ENCODE measurements at regions not wholly inside any gene's neighbourhood (a gene's known extent, or its start where the extent isn't known, plus 50 kb on each side); places are given as distances from the start of the nearest gene placed in this dataset.
"Not testable (repeated sequence)": the region's sequence is repeated elsewhere in the genome, so short reads cannot be mapped to it uniquely, and the experiment has no call there.

DNA sequence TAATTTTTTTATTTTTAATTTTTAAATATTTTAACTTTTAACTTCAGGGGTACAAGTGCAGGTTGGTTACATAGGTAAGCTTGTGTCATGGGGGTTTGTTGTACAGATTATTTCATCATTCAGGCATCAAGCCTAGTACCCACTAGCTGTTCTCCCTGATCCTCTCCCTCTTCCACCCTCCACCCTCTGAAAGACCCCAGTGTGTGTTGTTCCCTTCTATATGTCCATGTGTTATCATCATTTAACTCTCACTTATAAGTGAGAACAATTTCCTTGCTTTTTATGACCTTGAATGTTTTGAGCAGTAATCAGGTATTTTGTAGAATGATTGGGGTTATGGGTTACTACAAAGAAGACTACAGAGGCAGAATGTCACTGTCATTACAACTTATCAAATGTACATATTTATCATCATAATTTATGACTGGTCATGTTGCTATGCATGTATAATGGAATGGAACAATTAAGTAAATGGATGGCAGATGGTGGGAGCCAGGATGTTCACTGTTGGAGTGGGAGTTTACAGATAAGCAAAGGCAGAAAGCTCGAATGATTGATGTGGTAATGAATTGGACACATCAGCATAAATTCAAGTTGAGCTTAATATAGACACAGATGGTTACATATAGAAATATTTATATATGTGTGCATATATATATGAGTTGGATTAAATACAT is 563.8 kb upstream of the ROBO1 start:
- DNase-seq (ENCODE audit: low read depth), result no peak
- TF ChIP-seq, protein P1, sequence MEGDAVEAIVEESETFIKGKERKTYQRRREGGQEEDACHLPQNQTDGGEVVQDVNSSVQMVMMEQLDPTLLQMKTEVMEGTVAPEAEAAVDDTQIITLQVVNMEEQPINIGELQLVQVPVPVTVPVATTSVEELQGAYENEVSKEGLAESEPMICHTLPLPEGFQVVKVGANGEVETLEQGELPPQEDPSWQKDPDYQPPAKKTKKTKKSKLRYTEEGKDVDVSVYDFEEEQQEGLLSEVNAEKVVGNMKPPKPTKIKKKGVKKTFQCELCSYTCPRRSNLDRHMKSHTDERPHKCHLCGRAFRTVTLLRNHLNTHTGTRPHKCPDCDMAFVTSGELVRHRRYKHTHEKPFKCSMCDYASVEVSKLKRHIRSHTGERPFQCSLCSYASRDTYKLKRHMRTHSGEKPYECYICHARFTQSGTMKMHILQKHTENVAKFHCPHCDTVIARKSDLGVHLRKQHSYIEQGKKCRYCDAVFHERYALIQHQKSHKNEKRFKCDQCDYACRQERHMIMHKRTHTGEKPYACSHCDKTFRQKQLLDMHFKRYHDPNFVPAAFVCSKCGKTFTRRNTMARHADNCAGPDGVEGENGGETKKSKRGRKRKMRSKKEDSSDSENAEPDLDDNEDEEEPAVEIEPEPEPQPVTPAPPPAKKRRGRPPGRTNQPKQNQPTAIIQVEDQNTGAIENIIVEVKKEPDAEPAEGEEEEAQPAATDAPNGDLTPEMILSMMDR (IDR thresholded peaks at IDR 0.05; ENCODE audit: insufficient read depth, low read depth, low read length), result no peak
- no peak overlapping the region for H3K4me3 ChIP-seq (ENCODE audit: low read depth, low read length)

DNA sequence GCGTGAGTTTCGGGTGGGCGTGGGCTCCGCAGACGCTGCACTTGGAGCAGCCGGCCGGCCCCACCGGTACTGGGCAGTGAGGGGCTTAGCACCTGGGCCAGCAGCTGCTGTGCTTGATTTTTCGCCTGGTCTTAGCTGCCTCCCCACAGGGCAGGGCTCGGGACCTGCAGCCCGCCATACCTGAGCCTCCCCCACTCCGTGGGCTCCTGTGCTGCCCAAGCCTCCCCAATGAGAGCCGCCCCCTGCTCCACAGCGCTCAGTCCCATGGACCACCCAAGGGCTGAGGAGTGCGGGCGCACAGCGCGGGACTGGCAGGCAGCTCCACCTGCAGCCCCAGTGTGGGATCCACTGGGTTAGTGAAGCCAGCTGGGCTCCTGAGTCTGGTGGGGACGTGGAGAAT is 546.7 kb upstream of the ROBO1 start:
- not testable (repeated sequence) for DNase-seq (ENCODE audit: low read depth); H3K4me3 ChIP-seq (ENCODE audit: low read depth, low read length)

DNA sequence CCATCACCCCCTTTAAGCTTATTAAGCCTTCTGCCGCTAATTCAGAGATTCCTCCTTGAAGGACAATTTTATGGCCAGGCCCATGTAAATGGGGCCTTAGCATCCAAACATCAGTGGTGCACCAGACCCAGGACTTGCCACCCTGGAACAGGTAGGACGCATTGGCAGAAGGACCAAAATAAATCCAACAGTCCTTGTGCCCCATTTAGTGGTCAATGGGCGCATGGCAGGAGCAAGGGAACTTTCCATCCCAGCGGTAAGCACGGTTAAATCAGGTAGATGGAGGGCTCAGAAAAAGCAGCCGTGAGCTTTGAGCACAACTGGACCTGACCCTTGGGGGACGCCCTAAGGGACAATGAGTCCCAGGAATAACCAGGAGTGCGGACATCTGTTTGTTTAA is 540.8 kb upstream of the ROBO1 start:
- TF ChIP-seq, protein P1 (IDR thresholded peaks at IDR 0.05; ENCODE audit: insufficient read depth, low read depth, low read length), result no peak
- no peak overlapping the region for H3K4me3 ChIP-seq (ENCODE audit: low read depth, low read length)
- no peak for DNase-seq (ENCODE audit: low read depth)

DNA sequence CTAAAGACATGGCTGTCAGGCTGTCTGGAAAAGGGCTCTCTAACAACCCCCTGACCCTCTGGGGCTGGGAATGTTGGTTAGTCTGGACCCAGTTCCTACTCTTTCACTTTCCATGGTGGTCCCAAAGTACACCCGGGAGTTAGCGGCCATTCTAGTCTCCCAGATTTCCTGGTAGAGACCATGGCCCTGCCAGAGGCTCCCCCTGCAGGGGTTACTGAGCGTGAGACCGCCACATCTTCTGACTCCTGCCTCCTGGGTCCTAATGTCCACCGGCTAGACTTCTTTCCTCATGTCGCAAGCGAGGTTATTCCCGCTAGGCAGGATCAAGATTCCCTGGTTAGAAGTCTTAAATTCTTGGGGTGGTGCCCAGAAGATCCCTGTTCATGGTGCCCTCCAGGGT is 540.0 kb upstream of the ROBO1 start:
- no peak for DNase-seq (ENCODE audit: low read depth)
- TF ChIP-seq, protein P1 (IDR thresholded peaks at IDR 0.05; ENCODE audit: insufficient read depth, low read depth, low read length), result no peak
- no peak overlapping the region for H3K4me3 ChIP-seq (ENCODE audit: low read depth, low read length)

DNA sequence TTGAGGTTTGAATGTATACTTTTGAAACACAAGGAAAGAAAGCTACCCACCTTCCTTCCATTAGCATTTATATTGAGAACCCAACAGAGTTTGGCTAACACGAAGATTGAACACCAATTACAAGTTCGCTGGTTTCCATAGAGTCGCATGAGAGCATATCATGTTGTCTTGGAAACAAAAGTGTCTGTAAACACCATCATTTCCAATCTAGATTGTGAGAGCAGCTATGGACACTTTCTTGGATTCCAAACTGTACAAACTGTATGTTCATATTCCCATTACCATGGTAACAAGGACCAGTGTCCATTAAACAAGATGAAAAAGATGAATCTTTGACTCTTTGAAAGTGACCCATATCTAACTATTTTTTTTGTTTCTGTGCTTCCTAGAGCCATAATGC is 529.9 kb upstream of the ROBO1 start:
- TF ChIP-seq, protein P1 (IDR thresholded peaks at IDR 0.05; ENCODE audit: insufficient read depth, low read depth, low read length), result no peak
- DNase-seq (ENCODE audit: low read depth), result no peak
- H3K4me3 ChIP-seq (ENCODE audit: low read depth, low read length), result no peak overlapping the region

DNA sequence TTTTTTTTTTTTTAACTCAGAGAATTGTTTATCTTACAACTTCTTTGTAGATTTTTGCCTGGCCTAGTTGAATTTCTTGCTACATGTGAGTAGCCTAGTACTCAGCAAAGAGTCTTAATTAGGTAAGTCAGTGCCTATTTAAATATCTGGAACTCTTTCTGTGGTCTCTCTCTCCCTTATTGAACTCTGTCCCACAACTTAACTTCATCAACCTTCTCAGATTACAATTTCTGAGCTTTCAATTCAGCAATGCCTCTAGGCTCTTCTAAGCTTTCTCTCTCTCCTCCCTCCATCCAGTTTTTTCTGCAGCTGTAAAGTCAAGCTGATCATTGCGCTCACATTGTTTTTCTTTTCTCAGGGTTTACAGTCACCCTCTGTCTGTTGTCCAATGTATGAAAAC is 517.6 kb upstream of the ROBO1 start:
- H3K4me3 ChIP-seq (ENCODE audit: low read depth, low read length), result no peak overlapping the region
- TF ChIP-seq, protein P1 (IDR thresholded peaks at IDR 0.05; ENCODE audit: insufficient read depth, low read depth, low read length), result no peak
- peak; percentile 13 for DNase-seq (ENCODE audit: low read depth)

DNA sequence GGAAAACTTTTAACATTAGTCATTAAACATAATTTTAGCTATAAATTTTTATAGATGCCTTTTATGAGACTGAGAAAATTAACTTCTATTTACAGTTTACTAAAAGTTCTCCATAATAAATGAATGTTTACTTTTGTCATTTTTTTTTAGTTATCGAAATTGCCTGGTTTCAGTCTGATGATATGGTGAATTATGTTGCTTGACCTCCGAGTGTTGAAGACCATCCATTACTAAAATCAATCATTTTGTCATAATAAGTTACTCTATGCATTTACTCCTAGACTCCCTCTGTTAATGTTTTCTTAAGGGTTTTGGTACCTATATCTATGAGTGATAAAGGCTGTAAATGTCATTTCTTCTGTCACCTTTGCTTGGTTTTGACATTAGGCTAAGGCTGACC is 516.0 kb upstream of the ROBO1 start:
- TF ChIP-seq, protein P1 (IDR thresholded peaks at IDR 0.05; ENCODE audit: insufficient read depth, low read depth, low read length), result no peak
- no peak for DNase-seq (ENCODE audit: low read depth)
- no peak overlapping the region for H3K4me3 ChIP-seq (ENCODE audit: low read depth, low read length)

All from fibroblast of villous mesenchyme (primary cell).